ENCODE measurements at regions not wholly inside any gene's neighbourhood (a gene's known extent, or its start where the extent isn't known, plus 50 kb on each side); places are given as distances from the start of the nearest gene placed in this dataset.

- Histone ChIP-seq H3K9me3 (no peaks in the 10 kb centered on the region), H3K4me1 (peaks cover 10% of the 10 kb centered on the region), H3K27me3 (ENCODE audit: insufficient read depth in 3 of 3, low read length in 2 of 3) (no peaks in the 10 kb centered on the region), H3K4me3 (no peak overlapping the region), H3K36me3 (ENCODE audit: insufficient read depth in 1 of 2, low read depth in 1 of 2) (no peaks in the 10 kb centered on the region), H3K27ac (no peak overlapping the region)
- peak; percentile 32 to 68 for DNase-seq
- peak; percentile 54 for TF ChIP-seq CTCF (IDR thresholded peaks at IDR 0.05)
- 55 to 60% (median 59%) methylated on average over 6 of the region's 6 CpGs for WGBS, 3 donors
- ATAC-seq, result peak; percentile 67 to 91 (median 80)
- intact Hi-C loops (cut with DNase I), result loop anchor here (10.0 kb wide), 2 partner anchors 156 to 506 kb away; partner anchors contain the start of gene THBD (in 1 of the 2)
Observed at GRCh38 chr20:23200914-23201313, 114.8 kb upstream of the CD93 start.

GRCh38 chr20:23200413-23200812 lies 114.3 kb upstream of the CD93 start:
- no peak for ATAC-seq
- no peak for TF ChIP-seq CTCF (IDR thresholded peaks at IDR 0.05)
- DNase-seq, result no peak
- peaks cover 5% of the 10 kb centered on the region for H3K4me1 ChIP-seq
- no peaks in the 10 kb centered on the region for H3K9me3 ChIP-seq
- intact Hi-C loops (cut with DNase I), result loop anchor here (10.0 kb wide), 2 partner anchors 156 to 506 kb away; partner anchors contain the start of gene THBD (in 1 of the 2)
- no peak overlapping the region for H3K4me3 ChIP-seq
- WGBS, 3 donors, result 90 to 92% (median 90%) methylated on average over 12 of the region's 12 CpGs
- H3K36me3 ChIP-seq (ENCODE audit: insufficient read depth in 1 of 2, low read depth in 1 of 2), result no peaks in the 10 kb centered on the region
- H3K27me3 ChIP-seq (ENCODE audit: insufficient read depth in 3 of 3, low read length in 2 of 3), result no peaks in the 10 kb centered on the region
- no peak overlapping the region for H3K27ac ChIP-seq

GRCh38 chr20:23199356-23199755 lies 113.2 kb upstream of the CD93 start:
- ATAC-seq, result no peak
- Histone ChIP-seq H3K27me3 (ENCODE audit: insufficient read depth in 3 of 3, low read length in 2 of 3) (no peaks in the 10 kb centered on the region), H3K4me3 (no peak overlapping the region), H3K36me3 (ENCODE audit: insufficient read depth in 1 of 2, low read depth in 1 of 2) (no peaks in the 10 kb centered on the region), H3K9me3 (no peaks in the 10 kb centered on the region), H3K4me1 (peaks cover 5% of the 10 kb centered on the region), H3K27ac (no peak overlapping the region)
- TF ChIP-seq CTCF (IDR thresholded peaks at IDR 0.05), result no peak
- intact Hi-C loops (cut with DNase I), result no loop called here
- WGBS, 3 donors, result 87 to 94% (median 93%) methylated on average over 3 of the region's 3 CpGs
- no peak for DNase-seq

- no peak for ATAC-seq
- Histone ChIP-seq H3K4me1 (peaks cover 4% of the 10 kb centered on the region), H3K4me3 (no peak overlapping the region), H3K36me3 (ENCODE audit: insufficient read depth in 1 of 2, low read depth in 1 of 2) (no peaks in the 10 kb centered on the region), H3K27me3 (ENCODE audit: insufficient read depth in 3 of 3, low read length in 2 of 3) (no peaks in the 10 kb centered on the region), H3K9me3 (no peaks in the 10 kb centered on the region), H3K27ac (no peak overlapping the region)
- TF ChIP-seq CTCF (IDR thresholded peaks at IDR 0.05), result no peak
- DNase-seq, result no peak
- intact Hi-C loops (cut with DNase I), result no loop called here
Observed at GRCh38 chr20:23198815-23199214, 112.7 kb upstream of the CD93 start.

- Histone ChIP-seq H3K9me3 (no peaks in the 10 kb centered on the region), H3K27ac (no peak overlapping the region), H3K36me3 (ENCODE audit: insufficient read depth in 1 of 2, low read depth in 1 of 2) (no peaks in the 10 kb centered on the region), H3K4me1 (no peaks in the 10 kb centered on the region), H3K4me3 (no peak overlapping the region), H3K27me3 (ENCODE audit: insufficient read depth in 3 of 3, low read length in 2 of 3) (no peaks in the 10 kb centered on the region)
- intact Hi-C loops (cut with DNase I), result no loop called here
- TF ChIP-seq CTCF (IDR thresholded peaks at IDR 0.05), result no peak
- DNase-seq (no peak), ATAC-seq (no peak)
- WGBS, 3 donors, result 83 to 86% (median 85%) methylated on average over 4 of the region's 4 CpGs
Observed at GRCh38 chr20:23197836-23198235, 111.7 kb upstream of the CD93 start.
